ENCODE measurements at regions not wholly inside any gene's neighbourhood (a gene's known extent, or its start where the extent isn't known, plus 50 kb on each side); places are given as distances from the start of the nearest gene placed in this dataset.

DNA sequence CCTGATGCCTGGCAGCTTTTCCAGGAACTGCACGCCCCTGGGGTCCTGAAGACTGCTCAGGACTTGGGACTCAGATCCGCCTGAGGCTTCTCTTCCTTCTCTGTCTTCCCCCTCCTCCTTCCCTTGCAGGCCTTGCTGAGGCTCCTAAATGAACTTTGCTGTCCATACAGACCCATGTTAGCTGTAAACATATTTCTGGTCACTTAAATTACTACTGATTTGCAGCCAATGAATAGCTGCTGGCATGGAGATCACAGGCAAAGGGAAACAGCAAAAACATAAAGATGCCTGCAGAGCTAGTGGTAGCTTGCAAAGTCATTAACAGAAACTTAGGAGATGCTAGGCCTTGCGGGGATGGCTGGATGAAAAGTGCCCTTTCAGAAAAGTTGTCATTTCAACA lies 261.9 kb downstream of the GADD45G start:
- no peaks in the 10 kb centered on the region for H3K36me3 ChIP-seq (ENCODE audit: control insufficient read depth in 1 of 2, insufficient read depth in 2 of 2, low read length in 2 of 2)
- H3K9me3 ChIP-seq (ENCODE audit: control insufficient read depth in 1 of 2, insufficient read depth in 1 of 2, low read depth in 1 of 2, low read length in 2 of 2): no peaks in the 10 kb centered on the region
- H3K4me2 ChIP-seq (ENCODE audit: low read length): no peak overlapping the region
- no peak overlapping the region for H3K9ac ChIP-seq (ENCODE audit: low read length)
- no TSS peak for BruUV-seq (replicated peaks)
- DNase-seq (ENCODE audit: low read depth, low spot score) (no peak), ATAC-seq (no peak)
- no peak overlapping the region for H2AFZ ChIP-seq (ENCODE audit: low read depth, low read length, poor library complexity, severe bottlenecking)
- no peak overlapping the region for H3K27ac ChIP-seq (ENCODE audit: low read depth, low read length)
- peaks cover 3% of the 10 kb centered on the region; the same call in 1 of the 2 replicates for H3K27me3 ChIP-seq (ENCODE audit: insufficient read depth, low read length)
- POLR2A ChIA-PET: no interaction called here
- TF ChIP-seq EZH2phosphoT487 (IDR thresholded peaks at IDR 0.05; ENCODE audit: borderline replicate concordance) (no peak), CBX3 (IDR thresholded peaks at IDR 0.05; ENCODE audit: low read depth) (no peak), SRF (IDR thresholded peaks at IDR 0.05; ENCODE audit: low read depth) (no peak), REST (IDR thresholded peaks at IDR 0.05; ENCODE audit: low read depth) (no peak), ZBTB33 (IDR thresholded peaks at IDR 0.05; ENCODE audit: extremely low read depth, insufficient replicate concordance, low read length) (no peak), SIN3A (IDR thresholded peaks at IDR 0.05; ENCODE audit: low read depth) (no peak), SP1 (IDR thresholded peaks at IDR 0.05; ENCODE audit: low read depth) (no peak), EZH2 (IDR thresholded peaks at IDR 0.05) (no peak), JUND (IDR thresholded peaks at IDR 0.05) (no peak), POLR2A (IDR thresholded peaks at IDR 0.05; ENCODE audit: borderline replicate concordance, extremely low read depth, insufficient read depth, insufficient read length) (no peak)
- TF ChIP-seq, protein P1, sequence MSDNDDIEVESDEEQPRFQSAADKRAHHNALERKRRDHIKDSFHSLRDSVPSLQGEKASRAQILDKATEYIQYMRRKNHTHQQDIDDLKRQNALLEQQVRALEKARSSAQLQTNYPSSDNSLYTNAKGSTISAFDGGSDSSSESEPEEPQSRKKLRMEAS (IDR thresholded peaks at IDR 0.05): no peak
- H3K4me1 ChIP-seq (ENCODE audit: control insufficient read depth in 1 of 2, insufficient read depth in 2 of 2, low read length in 2 of 2): no peaks in the 10 kb centered on the region
- intact Hi-C loops (cut with micrococcal nuclease): no loop called here
- RAD21 ChIA-PET (ENCODE audit: low non-redundant PET in 1 of 2, low total read pairs in 2 of 2, uncharacterized antibody in 2 of 2, unreplicated experiment in 2 of 2): no interaction called here
- CTCF ChIA-PET: interaction anchor here (1.0 to 1.1 kb wide), 2 partner anchors 264 to 268 kb away, joined by 3 to 4 read pairs; no protein-coding TSS in a partner anchor
- no peak overlapping the region for H3K4me3 ChIP-seq (replicated peaks in 1 of 2; ENCODE audit: low read depth in 1 of 2, low read length in 2 of 2)
- H3K9me2 ChIP-seq (ENCODE audit: insufficient read depth): no peaks in the 10 kb centered on the region
- H4K20me1 ChIP-seq (ENCODE audit: insufficient read depth): no peaks in the 10 kb centered on the region
- no peaks in the 10 kb centered on the region for H3K79me2 ChIP-seq (ENCODE audit: insufficient read depth, low read length)
